Activated CD8-positive, alpha-beta memory T cell treated with anti-CD3 and anti-CD28 coated beads for 48 hours (primary cell): ENCODE measurements at regions not wholly inside any gene's neighbourhood (a gene's known extent, or its start where the extent isn't known, plus 50 kb on each side); places are given as distances from the start of the nearest gene placed in this dataset.

ENCODE experiments used
- DNase-seq, 3 experiments: peaks; one replicate each; pipeline ENCODE4 v3.0.0-alpha.2; 2020; ENCODE audit warnings: low read depth in 2 of 3, low spot score in 2 of 3

- no peak for DNase-seq
Measured at GRCh38 chr7:33661430-33662160, 243.7 kb upstream of the BMPER start.

DNA sequence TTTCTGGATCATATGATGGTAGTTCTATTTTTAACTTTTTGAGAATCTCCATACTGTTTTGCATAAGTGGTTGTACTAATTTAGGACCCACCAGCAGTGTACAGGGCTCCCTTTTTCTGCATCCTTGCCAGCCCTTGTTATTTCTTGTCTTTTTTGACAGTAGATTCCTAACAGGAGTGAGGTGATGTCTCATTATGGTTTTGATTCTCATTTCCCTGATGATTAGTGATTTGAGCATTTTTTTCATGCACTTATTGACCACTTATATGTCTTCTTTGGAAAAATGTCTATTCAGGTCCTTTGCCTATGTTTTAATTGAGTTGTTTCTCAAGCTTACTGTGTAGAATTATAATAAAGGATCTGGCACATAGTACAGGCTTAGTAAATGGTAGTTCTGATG lies 238.8 kb upstream of the BMPER start:
- no peak for DNase-seq

GRCh38 chr7:33667196-33667595 lies 238.1 kb upstream of the BMPER start:
- no peak for DNase-seq

GRCh38 chr7:33669251-33669670 lies 236.1 kb upstream of the BMPER start:
- no peak for DNase-seq

- no peak for DNase-seq
Measured at GRCh38 chr7:33671531-33672262, 233.6 kb upstream of the BMPER start.

DNA sequence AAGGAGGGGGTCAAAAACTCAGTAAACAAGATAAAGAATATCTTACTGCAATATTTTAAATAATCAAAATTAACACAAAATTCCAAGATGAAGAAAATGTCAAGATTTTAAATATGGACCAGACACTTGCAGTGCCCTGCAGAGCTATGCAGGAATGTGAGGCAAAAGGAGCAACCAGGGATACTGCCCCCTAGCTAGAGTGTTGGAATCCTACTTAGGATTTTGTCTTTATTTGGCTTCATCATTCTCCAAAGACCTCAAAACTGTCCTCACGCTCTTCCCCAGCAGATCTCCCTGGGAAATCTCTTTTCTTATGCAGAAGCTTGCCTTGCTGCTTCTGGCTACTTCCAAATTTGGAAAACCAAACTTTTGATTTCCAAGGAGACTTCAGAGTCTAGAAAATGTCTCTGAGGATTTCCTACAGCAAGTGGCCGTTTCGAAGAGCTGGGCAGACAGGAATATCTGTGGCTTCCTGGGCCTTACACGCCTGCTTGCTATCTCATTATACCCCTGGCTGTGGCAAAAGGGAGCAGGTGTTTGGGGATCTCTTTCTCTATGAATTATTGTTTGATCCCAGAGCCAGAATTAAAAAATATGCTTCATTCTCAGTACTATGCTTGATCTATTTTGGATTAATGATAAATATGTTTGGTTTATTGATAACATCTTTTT lies 232.2 kb upstream of the BMPER start:
- no peak for DNase-seq

DNA sequence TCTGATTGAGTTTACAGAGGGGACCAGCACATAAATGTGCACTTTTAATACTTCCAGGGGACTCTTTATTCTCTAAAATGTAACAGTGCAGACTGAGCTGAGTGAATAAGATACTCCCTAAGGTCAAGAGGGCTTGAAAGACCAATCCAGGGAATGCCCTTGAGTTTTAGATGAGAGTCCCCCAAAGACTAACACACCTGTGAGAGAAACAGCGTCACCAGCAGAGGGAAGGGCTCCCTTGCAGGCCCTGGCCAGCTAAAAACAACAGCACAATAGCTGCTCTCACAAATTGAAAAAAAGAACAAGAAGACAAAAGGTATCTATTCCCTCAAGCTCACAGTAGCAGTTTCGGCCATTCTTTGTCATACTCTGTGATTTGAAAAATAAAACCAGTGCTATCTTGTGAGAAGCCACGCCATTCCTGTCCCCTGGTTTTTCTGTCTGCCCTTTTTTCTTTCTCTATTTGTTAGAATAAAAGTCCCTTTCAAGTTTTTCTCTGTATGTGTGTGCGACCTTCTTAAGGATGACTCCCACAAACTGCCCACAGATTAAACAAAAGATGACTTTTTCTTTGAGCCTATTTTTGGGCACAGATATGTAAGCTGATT lies 230.4 kb upstream of the BMPER start:
- no peak for DNase-seq

- no peak for DNase-seq
Measured at GRCh38 chr7:33677556-33677955, 227.8 kb upstream of the BMPER start.

DNA sequence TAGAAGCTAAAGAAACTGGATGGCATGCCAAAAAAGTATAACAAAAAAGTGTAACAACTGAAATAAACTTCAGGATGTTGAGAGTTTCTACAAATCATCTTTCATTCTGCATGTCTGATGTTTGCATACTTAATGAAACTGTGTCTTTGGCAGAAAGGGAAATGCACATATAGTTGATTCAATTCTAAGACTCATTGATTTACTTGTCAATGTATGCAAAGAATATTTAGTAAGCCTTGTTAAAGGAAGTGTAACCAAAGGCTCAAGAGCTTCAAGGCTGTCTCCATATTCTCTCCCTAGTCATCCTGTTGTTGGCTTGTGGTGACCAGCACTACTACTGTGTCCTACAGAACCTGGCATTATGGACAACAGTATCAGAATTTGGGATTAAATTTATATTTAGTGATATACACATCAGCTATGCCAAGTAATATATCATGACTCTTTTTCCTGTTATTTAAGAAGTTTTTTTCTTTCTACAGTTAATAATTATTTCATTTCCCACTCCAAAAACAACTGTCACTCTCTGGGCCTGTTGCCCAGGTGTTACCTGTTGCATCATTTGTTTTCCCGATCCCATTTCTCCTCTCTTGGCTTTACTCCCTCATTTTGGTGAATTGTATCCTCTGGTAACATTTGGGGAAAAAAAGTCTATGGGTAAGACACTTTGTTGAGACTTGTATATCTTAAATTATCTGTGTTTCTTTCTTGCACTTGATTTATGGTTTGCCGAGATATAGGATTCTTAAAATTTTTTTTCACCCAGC lies 226.6 kb upstream of the BMPER start:
- DNase-seq = no peak

- DNase-seq = no peak
Measured at GRCh38 chr7:33680682-33681081, 224.7 kb upstream of the BMPER start.

DNA sequence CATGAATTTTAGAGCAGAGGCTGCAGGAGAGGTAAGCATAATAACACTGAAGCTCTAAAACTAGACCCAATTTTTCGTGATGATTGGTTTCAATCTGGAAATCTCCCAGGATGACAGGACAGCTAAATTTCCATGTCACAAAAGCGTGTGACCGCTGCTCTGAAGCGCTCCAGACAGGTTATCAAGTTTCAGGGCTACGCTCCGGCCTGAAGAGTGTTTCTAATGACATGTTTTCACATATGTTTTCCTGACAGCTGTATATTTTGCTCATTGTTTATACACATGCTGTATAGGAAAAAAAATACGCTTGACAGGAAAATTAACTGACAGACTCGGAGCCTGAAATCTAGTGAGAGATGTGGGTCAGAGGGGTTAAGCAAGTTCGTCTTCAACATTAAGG lies 219.8 kb upstream of the BMPER start:
- DNase-seq = no peak

GRCh38 chr7:33685981-33686683 lies 219.2 kb upstream of the BMPER start:
- no peak for DNase-seq

GRCh38 chr7:33687625-33688024 lies 217.7 kb upstream of the BMPER start:
- no peak for DNase-seq

DNA sequence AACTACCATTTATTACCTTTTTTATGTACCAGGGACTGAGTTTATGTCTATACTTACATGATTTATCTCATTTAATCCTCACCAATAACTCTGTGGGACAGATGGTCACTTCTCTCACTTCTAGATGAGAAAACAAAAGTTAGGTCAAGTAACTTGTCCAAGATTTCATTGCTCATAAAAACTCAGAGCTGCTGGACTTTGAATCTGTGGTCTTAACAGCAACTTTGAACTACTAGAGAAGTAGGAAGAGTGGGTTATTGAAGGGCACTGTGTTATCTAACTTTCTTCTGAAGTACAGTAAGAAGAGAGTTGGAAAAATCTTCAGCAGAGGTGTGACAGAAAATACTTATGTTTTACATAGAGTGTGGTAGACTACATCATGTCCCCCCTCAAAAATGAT lies 214.2 kb upstream of the BMPER start:
- DNase-seq = no peak

DNA sequence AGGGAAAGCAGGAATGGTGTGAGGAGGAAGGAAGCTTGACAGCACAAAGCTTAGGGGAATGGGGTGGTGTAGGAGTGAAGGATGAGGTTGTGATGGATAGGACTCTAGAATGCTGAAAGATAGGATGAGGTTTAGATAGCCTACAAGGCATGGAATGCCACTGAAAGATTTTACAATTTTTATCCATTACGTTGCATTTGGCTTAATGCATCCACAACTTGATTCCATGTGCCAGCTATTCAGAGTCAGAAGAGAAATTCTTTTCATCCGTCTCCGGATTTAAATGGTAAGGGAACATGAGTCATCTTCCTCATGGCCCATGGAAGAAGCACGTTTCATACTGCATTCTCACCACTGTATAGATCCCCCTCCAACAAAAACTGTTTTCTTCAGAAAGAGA lies 212.4 kb upstream of the BMPER start:
- DNase-seq = no peak

DNA sequence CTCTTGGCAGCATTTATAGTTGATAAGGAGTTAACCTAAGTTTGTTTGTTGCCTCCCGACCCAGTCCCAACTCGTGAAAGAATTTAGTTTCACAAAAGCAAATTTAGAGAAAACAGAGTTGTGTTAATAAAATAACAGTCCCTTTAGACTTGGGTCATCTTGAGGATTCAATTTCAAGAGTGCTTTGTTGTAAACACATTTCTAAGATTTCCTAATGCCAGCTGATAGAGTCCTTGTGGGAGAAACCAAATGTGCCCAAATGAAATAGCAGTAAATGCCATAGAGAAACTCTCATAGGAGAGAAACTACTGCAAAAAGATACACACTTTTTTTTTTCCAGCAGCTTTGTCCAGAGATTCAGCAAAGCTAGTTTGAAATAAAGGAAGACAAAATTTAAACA lies 211.3 kb upstream of the BMPER start:
- no peak for DNase-seq

DNA sequence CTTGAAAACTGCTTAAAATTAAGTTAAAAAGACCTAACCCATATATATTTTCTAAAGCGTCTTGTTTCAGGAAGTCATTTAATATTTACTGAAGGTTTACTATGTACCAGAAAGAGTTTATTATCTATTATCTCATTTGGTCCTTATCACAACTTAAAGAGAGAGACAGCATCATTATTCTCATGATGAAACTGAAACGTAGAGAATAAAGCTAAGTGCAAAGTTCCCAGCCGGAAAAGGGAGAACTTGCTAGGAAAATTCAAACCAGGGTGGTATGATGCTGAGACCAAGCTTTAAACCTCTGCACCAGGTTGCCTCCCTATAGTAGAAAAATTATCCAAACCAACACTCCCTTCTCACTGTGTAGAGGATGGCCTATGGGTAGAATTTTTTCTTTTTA lies 207.7 kb upstream of the BMPER start:
- no peak for DNase-seq

- DNase-seq = no peak
Measured at GRCh38 chr7:33698041-33698440, 207.3 kb upstream of the BMPER start.

GRCh38 chr7:33698692-33699128 lies 206.6 kb upstream of the BMPER start:
- DNase-seq = no peak
